ENCODE measurements at regions not wholly inside any gene's neighbourhood (a gene's known extent, or its start where the extent isn't known, plus 50 kb on each side); places are given as distances from the start of the nearest gene placed in this dataset.
"Not testable (repeated sequence)": the region's sequence is repeated elsewhere in the genome, so short reads cannot be mapped to it uniquely, and the experiment has no call there.

DNA sequence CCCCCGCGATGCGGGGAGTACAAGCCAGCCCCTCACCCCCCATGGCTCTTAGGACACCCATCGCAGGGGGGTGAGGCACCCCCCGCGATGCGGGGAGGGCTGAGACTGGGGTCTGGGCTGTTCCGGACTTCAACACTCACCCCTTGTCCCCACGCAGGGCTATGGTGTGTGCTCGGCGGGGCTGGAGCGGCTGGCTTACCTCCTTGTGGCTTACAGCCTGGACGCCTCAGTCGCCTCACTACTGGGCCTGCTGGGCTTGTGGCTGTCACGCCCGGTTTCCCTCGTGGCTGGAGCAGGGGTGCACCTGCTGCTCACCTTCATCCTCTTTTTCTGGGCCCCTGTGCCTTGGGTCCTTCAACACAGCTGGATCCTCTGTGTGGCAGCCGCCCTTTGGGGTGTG, 87.8 kb upstream of the HMX1 start:
- TF ChIP-seq, protein P1, sequence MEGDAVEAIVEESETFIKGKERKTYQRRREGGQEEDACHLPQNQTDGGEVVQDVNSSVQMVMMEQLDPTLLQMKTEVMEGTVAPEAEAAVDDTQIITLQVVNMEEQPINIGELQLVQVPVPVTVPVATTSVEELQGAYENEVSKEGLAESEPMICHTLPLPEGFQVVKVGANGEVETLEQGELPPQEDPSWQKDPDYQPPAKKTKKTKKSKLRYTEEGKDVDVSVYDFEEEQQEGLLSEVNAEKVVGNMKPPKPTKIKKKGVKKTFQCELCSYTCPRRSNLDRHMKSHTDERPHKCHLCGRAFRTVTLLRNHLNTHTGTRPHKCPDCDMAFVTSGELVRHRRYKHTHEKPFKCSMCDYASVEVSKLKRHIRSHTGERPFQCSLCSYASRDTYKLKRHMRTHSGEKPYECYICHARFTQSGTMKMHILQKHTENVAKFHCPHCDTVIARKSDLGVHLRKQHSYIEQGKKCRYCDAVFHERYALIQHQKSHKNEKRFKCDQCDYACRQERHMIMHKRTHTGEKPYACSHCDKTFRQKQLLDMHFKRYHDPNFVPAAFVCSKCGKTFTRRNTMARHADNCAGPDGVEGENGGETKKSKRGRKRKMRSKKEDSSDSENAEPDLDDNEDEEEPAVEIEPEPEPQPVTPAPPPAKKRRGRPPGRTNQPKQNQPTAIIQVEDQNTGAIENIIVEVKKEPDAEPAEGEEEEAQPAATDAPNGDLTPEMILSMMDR (IDR thresholded peaks at IDR 0.05; ENCODE audit: insufficient read depth, low read depth, low read length): not testable (repeated sequence)
- TF ChIP-seq EZH2 (IDR thresholded peaks at IDR 0.05; ENCODE audit: insufficient read depth, low read length): not testable (repeated sequence)

Measured in astrocyte (in vitro differentiated cells and primary cell).